ENCODE measurements at regions not wholly inside any gene's neighbourhood (a gene's known extent, or its start where the extent isn't known, plus 50 kb on each side); places are given as distances from the start of the nearest gene placed in this dataset.
A peak's percentile ranks its signal among the peaks of the same experiment; 100 is the strongest.
"Not testable (repeated sequence)": the region's sequence is repeated elsewhere in the genome, so short reads cannot be mapped to it uniquely, and the experiment has no call there.

GRCh38 chr14:59018978-59019377 is 169.5 kb upstream of the DAAM1 start:
- DNase-seq: no peak

- no peak for DNase-seq
Measured at GRCh38 chr14:59020382-59020781, 168.1 kb upstream of the DAAM1 start.

- no peak for DNase-seq
Measured at GRCh38 chr14:59022144-59022543, 166.3 kb upstream of the DAAM1 start.

- no peak for DNase-seq
Measured at GRCh38 chr14:59026081-59026480, 162.4 kb upstream of the DAAM1 start.

GRCh38 chr14:59026640-59027039 is 161.8 kb upstream of the DAAM1 start:
- not testable (repeated sequence) for DNase-seq

- DNase-seq: peak; percentile 10 to 14
Measured at GRCh38 chr14:59028476-59029202, 159.8 kb upstream of the DAAM1 start.

- DNase-seq: no peak
Measured at GRCh38 chr14:59032826-59033225, 155.6 kb upstream of the DAAM1 start.

- DNase-seq: no peak
Measured at GRCh38 chr14:59036134-59036533, 152.3 kb upstream of the DAAM1 start.

GRCh38 chr14:59037086-59037485 is 151.4 kb upstream of the DAAM1 start:
- no peak for DNase-seq

- DNase-seq: no peak
Measured at GRCh38 chr14:59037620-59038019, 150.8 kb upstream of the DAAM1 start.

- no peak for DNase-seq
Measured at GRCh38 chr14:59038746-59039145, 149.7 kb upstream of the DAAM1 start.

- DNase-seq: no peak
Measured at GRCh38 chr14:59041308-59041707, 147.2 kb upstream of the DAAM1 start.

- DNase-seq: no peak
Measured at GRCh38 chr14:59044707-59045106, 143.8 kb upstream of the DAAM1 start.

- DNase-seq: no peak
Measured at GRCh38 chr14:59046746-59047145, 141.7 kb upstream of the DAAM1 start.

- DNase-seq: no peak
Measured at GRCh38 chr14:59055006-59055405, 133.5 kb upstream of the DAAM1 start.

GRCh38 chr14:59055439-59056045 is 132.9 kb upstream of the DAAM1 start:
- DNase-seq: peak in 1 of 2 donors; percentile 3

GRCh38 chr14:59057551-59057950 is 130.9 kb upstream of the DAAM1 start:
- no peak for DNase-seq

GRCh38 chr14:59058776-59059175 is 129.7 kb upstream of the DAAM1 start:
- not testable (repeated sequence) for DNase-seq

- DNase-seq: no peak
Measured at GRCh38 chr14:59060841-59061240, 127.6 kb upstream of the DAAM1 start.

- DNase-seq: no peak
Measured at GRCh38 chr14:59061292-59061691, 127.2 kb upstream of the DAAM1 start.

GRCh38 chr14:59063259-59063658 is 125.2 kb upstream of the DAAM1 start:
- DNase-seq: no peak

- no peak for DNase-seq
Measured at GRCh38 chr14:59067127-59067894, 121.2 kb upstream of the DAAM1 start.

- no peak for DNase-seq
Measured at GRCh38 chr14:59069163-59069854, 119.2 kb upstream of the DAAM1 start.

Data from stimulated activated CD4-positive, alpha-beta T cell treated with anti-CD3 and anti-CD28 coated beads, Interleukin-2, amount 100 ng/mL, for 48 hours (primary cell).